Sigmoid colon (tissue), 4 donors: ENCODE measurements at regions not wholly inside any gene's neighbourhood (a gene's known extent, or its start where the extent isn't known, plus 50 kb on each side); places are given as distances from the start of the nearest gene placed in this dataset.

ENCODE experiments used
- EP300 ChIP-seq, 4 donors: sonication (generic); formaldehyde crosslinking; IDR thresholded peaks; one replicate each; pipeline ENCODE4 v1.6.1; 2017; ENCODE audit warnings: antibody characterized with exemption in 4 of 4
- POLR2A ChIP-seq, 2 donors: fragments of 450-650 bp; IDR thresholded peaks; one replicate each; pipeline ENCODE4 v1.6.1; 2016; ENCODE audit warnings: antibody characterized with exemption in 2 of 2, mild to moderate bottlenecking in 2 of 2, moderate library complexity in 2 of 2
- POLR2AphosphoS5 ChIP-seq, 4 donors: sonication (generic); formaldehyde crosslinking; IDR thresholded peaks; one replicate each; pipeline ENCODE4 v1.6.1; 2017; ENCODE audit warnings: antibody characterized with exemption in 4 of 4
- TF ChIP-seq, protein P1 (sequence below), 4 experiments: fragments of 450-650 bp in 3 of 4; fragments of 200-600 bp in 1 of 4; IDR thresholded peaks; one replicate each; pipeline ENCODE4 v1.5.1; 2016 to 2019; ENCODE audit warnings: antibody characterized with exemption in 4 of 4, mild to moderate bottlenecking in 3 of 4, moderate library complexity in 2 of 4

DNA sequence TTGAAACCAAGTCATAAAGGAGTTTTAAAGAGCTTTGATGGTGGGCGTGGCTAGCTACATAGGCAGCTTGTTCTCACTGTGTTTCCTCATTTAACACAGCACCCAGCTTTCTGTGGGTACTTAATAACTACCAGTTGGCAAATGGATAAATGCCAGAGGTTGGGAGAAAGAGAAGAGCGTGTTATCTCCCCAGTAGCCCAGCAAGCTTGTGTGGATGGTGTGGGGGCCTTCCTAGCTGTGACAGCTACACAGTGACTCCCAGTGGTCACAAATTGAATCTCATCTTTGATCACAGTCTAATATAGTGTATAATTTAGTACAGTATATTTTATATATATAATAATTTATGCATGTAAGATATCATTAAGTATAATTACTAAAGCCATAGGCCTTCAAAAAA is 984.1 kb downstream of the EPHA3 start:
- TF ChIP-seq, protein P1, sequence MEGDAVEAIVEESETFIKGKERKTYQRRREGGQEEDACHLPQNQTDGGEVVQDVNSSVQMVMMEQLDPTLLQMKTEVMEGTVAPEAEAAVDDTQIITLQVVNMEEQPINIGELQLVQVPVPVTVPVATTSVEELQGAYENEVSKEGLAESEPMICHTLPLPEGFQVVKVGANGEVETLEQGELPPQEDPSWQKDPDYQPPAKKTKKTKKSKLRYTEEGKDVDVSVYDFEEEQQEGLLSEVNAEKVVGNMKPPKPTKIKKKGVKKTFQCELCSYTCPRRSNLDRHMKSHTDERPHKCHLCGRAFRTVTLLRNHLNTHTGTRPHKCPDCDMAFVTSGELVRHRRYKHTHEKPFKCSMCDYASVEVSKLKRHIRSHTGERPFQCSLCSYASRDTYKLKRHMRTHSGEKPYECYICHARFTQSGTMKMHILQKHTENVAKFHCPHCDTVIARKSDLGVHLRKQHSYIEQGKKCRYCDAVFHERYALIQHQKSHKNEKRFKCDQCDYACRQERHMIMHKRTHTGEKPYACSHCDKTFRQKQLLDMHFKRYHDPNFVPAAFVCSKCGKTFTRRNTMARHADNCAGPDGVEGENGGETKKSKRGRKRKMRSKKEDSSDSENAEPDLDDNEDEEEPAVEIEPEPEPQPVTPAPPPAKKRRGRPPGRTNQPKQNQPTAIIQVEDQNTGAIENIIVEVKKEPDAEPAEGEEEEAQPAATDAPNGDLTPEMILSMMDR (IDR thresholded peaks at IDR 0.05), result peak in 3 of 4 experiments; percentile 29 to 55 (median 39)
- no peak for TF ChIP-seq POLR2AphosphoS5 (IDR thresholded peaks at IDR 0.05)
- TF ChIP-seq EP300 (IDR thresholded peaks at IDR 0.05), result no peak
- no peak for TF ChIP-seq POLR2A (IDR thresholded peaks at IDR 0.05)
